RWPE2 (cell line): ENCODE measurements at regions not wholly inside any gene's neighbourhood (a gene's known extent, or its start where the extent isn't known, plus 50 kb on each side); places are given as distances from the start of the nearest gene placed in this dataset.
"Not testable (repeated sequence)": the region's sequence is repeated elsewhere in the genome, so short reads cannot be mapped to it uniquely, and the experiment has no call there.

Source experiments
- ATAC-seq: fragments of 200-7000 bp; cut with Tn5 transposase; 3 replicates; pipeline ENCODE4 v1.9.1; 2021; ENCODE audit warnings: low read depth
- DNase-seq: peaks from one replicate; pipeline ENCODE4 v3.0.0-alpha.2; 2020; ENCODE audit warnings: low spot score
- H3K27ac ChIP-seq: fragments of 450-650 bp; 2 replicates; pipeline ENCODE4 v1.5.1; 2017; ENCODE audit warnings: mild to moderate bottlenecking; ENCODE audit not compliant: poor library complexity, severe bottlenecking
- H3K27me3 ChIP-seq: fragments of 250-450 bp; sonication (Bioruptor Pico); 2 replicates; pipeline ENCODE4 v1.5.1; 2021; ENCODE audit warnings: mild to moderate bottlenecking, moderate library complexity; ENCODE audit not compliant: insufficient read depth, poor library complexity, severe bottlenecking
- H3K36me3 ChIP-seq: fragments of 250-450 bp; sonication (Bioruptor Pico); 2 replicates; pipeline ENCODE4 v1.5.1; 2020; ENCODE audit warnings: low read depth, mild to moderate bottlenecking, moderate library complexity
- H3K4me1 ChIP-seq: fragments of 250-450 bp; sonication (Bioruptor Pico); 2 replicates; pipeline ENCODE4 v1.5.1; 2021; ENCODE audit warnings: mild to moderate bottlenecking, moderate library complexity; ENCODE audit not compliant: insufficient read depth, poor library complexity, severe bottlenecking
- H3K4me3 ChIP-seq: fragments of 250-450 bp; sonication (Bioruptor Pico); 2 replicates; pipeline ENCODE4 v1.5.1; 2021; ENCODE audit warnings: mild to moderate bottlenecking, moderate library complexity; ENCODE audit not compliant: severe bottlenecking
- H3K9me3 ChIP-seq: fragments of 250-450 bp; sonication (Bioruptor Pico); 2 replicates; pipeline ENCODE4 v1.5.1; 2021; ENCODE audit warnings: mild to moderate bottlenecking, moderate library complexity; ENCODE audit not compliant: severe bottlenecking
- TF ChIP-seq, protein P1 (sequence below): fragments of 450-650 bp; IDR thresholded peaks from one replicate; pipeline ENCODE4 v1.5.1; 2017; ENCODE audit warnings: mild to moderate bottlenecking, moderate library complexity; ENCODE audit not compliant: poor library complexity, severe bottlenecking

DNA sequence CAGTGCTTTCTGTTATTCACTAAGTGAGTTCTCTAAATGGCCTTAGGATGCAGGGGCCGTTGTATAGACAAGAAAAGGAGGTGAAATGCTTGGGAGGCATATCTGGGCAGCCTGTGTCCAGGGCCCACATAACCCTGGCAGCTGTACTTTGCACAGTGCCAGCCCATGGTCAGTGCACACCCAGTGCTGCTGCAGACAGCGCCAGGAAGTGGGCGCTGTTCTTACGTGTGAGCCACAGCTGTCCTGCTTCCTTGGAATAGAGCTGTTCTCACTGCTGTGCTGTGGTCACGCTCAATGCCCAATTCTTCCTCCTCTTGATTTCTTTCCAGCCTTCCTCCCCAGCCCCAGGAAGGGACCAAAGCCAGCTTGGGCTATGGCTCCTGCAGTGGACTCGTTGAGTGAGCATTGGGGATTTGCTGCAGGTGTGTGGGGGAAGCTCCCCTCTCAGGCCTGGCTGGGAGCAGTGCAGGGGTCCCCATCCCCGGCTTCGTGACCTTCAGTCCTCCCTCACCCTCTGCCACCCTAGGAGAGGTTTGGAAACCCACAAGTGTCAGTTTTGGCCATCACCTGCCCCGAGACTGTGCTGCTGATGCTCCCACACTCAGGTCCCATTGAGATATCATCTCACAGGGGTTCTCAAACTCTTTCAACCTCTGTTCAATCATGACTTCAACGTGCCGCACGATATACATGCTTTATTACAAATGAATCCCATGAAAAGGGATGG lies 246.8 kb upstream of the EXOC2 start:
- H3K27ac ChIP-seq: no peak overlapping the region
- peaks cover 6% of the 10 kb centered on the region for H3K27me3 ChIP-seq
- DNase-seq (no peak), ATAC-seq (no peak)
- H3K4me1 ChIP-seq: no peaks in the 10 kb centered on the region
- H3K4me3 ChIP-seq: no peak overlapping the region
- H3K9me3 ChIP-seq: no peaks in the 10 kb centered on the region
- TF ChIP-seq, protein P1, sequence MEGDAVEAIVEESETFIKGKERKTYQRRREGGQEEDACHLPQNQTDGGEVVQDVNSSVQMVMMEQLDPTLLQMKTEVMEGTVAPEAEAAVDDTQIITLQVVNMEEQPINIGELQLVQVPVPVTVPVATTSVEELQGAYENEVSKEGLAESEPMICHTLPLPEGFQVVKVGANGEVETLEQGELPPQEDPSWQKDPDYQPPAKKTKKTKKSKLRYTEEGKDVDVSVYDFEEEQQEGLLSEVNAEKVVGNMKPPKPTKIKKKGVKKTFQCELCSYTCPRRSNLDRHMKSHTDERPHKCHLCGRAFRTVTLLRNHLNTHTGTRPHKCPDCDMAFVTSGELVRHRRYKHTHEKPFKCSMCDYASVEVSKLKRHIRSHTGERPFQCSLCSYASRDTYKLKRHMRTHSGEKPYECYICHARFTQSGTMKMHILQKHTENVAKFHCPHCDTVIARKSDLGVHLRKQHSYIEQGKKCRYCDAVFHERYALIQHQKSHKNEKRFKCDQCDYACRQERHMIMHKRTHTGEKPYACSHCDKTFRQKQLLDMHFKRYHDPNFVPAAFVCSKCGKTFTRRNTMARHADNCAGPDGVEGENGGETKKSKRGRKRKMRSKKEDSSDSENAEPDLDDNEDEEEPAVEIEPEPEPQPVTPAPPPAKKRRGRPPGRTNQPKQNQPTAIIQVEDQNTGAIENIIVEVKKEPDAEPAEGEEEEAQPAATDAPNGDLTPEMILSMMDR: no peak
- no peaks in the 10 kb centered on the region for H3K36me3 ChIP-seq

DNA sequence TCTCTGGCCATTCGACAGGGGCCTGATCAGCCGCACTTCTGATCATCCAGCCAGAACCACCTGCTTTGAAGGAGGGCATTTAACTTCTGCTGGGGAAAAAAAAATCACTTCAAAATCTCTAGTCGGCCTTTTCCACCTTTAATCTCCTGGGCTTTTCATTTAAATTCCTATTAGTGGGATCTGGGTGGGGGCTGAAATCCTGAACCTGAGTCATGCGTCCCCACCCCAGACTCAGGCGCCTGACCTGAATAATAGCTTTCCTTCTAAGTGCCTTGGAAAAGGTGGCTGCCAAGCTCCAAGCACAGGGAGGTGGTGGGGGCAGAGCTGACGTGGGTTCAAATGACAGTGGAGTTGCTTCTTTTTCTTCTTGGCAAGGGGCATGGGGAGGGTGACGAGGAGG lies 246.0 kb upstream of the EXOC2 start:
- TF ChIP-seq, protein P1: no peak
- Histone ChIP-seq H3K9me3 (no peaks in the 10 kb centered on the region), H3K27me3 (peaks cover 6% of the 10 kb centered on the region), H3K4me1 (no peaks in the 10 kb centered on the region), H3K36me3 (no peaks in the 10 kb centered on the region), H3K27ac (no peak overlapping the region), H3K4me3 (no peak overlapping the region)
- ATAC-seq: no peak
- DNase-seq: no peak

DNA sequence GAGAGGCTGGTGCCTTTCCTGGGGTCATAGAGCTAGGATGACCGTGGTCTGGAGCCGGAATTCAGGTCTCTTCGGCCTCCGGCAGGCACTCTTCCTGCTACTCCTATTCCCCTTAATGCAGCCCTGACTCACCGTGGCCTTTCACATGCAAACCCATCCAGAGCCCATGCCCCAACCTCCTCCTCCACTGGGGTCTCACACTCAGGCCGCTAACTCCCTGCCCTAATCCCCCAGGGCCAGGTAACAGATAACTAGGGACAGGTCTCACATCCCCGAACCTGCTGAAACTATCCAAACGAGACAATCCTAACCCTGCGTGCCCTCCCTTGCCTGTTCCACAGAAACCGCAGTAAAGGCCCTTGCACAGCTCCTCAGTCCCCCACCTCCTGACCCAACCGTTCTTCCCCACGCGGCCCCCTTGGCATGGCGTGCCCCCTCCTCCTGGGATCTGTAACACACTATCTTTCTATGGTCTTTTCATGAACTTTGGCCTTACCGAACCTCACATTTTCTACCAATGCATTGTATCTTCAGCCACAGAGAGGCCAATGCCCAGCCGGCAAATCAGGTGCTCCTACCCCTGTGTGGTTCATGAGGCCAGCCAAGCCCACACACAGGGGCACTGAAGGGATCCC lies 245.4 kb upstream of the EXOC2 start:
- H3K4me1 ChIP-seq: no peaks in the 10 kb centered on the region
- H3K9me3 ChIP-seq: no peaks in the 10 kb centered on the region
- no peak for ATAC-seq
- TF ChIP-seq, protein P1: no peak
- DNase-seq: no peak
- no peak overlapping the region for H3K27ac ChIP-seq
- H3K27me3 ChIP-seq: peaks cover 6% of the 10 kb centered on the region
- no peaks in the 10 kb centered on the region for H3K36me3 ChIP-seq
- H3K4me3 ChIP-seq: no peak overlapping the region

DNA sequence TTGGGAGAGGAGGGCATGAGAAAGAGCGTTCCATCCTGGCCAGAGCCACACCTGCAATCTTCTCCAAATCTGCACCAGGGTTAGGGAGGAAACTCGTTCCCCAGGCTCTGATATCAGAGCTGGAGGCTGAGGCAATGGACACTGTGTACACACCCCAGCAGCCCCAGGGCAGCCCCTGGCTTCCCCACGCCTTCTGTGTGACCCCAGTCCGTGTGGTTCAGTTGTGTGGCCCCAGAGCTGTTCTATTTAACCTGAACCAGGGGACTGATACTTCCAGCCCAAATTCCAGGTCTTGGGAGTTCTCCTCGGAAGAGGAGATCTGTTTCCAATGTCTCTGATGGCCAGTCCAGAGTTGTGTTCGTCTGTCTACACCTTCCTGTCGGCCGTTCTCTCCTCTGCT lies 242.6 kb upstream of the EXOC2 start:
- ATAC-seq: no peak
- DNase-seq: no peak
- no peaks in the 10 kb centered on the region for H3K36me3 ChIP-seq
- peaks cover 9% of the 10 kb centered on the region for H3K27me3 ChIP-seq
- no peaks in the 10 kb centered on the region for H3K9me3 ChIP-seq
- TF ChIP-seq, protein P1: no peak
- H3K4me1 ChIP-seq: no peaks in the 10 kb centered on the region
- H3K27ac ChIP-seq: no peak overlapping the region
- H3K4me3 ChIP-seq: no peak overlapping the region

DNA sequence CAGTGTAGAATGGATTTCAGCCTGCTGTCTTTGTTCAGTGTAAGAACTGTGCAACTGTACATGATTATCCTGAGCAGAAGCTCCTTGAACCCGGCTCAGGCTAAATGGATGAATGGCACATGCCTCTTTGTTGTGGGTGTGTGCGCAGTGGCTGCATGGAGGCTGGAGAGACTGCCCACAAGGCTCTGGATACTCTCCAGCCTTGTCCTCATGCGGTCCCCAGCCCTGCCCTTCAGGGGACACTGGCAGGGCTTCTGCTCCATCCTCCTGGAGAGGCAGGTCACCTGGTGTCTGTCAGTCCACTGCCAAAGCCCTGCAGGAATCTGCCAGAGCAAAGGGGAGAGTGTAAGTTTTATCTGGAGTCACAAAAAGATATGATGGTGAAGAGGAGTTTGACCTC lies 241.7 kb upstream of the EXOC2 start:
- TF ChIP-seq, protein P1: no peak

DNA sequence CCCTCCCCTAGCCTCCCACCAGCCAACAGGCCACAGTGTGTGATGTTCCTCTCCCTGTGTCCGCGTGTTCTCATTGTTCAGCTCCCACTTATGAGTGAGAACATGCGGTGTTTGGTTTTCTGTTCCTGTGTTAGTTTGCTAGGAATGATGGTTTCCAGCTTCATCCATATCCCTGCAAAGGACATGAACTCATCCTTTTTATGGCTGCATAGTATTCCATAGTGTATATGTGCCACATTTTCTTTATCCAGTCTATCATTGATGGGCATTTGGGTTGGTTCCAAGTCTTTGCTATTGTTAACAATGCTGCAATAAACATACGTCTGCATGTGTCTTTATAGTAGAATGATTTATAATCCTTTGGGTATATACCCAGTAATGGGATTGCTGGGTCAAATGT lies 239.0 kb upstream of the EXOC2 start:
- not testable (repeated sequence) for ATAC-seq

More for the DNA sequence above, 241.7 kb upstream of the EXOC2 start:
- H3K36me3 ChIP-seq: no peaks in the 10 kb centered on the region
- H3K4me3 ChIP-seq: no peak overlapping the region
- no peak overlapping the region for H3K27ac ChIP-seq
- ATAC-seq: no peak
- no peak for DNase-seq
- H3K4me1 ChIP-seq: no peaks in the 10 kb centered on the region
- no peaks in the 10 kb centered on the region for H3K9me3 ChIP-seq
- peaks cover 9% of the 10 kb centered on the region for H3K27me3 ChIP-seq

More for the DNA sequence above, 239.0 kb upstream of the EXOC2 start:
- not testable (repeated sequence) for H3K27me3 ChIP-seq, H3K4me1 ChIP-seq, H3K27ac ChIP-seq, DNase-seq, H3K4me3 ChIP-seq, H3K9me3 ChIP-seq, H3K36me3 ChIP-seq
